KMS-11 (cell line): ENCODE measurements at regions not wholly inside any gene's neighbourhood (a gene's known extent, or its start where the extent isn't known, plus 50 kb on each side); places are given as distances from the start of the nearest gene placed in this dataset.

Experiments used
- H2AFZ ChIP-seq: fragments of 200-600 bp; sonication (generic); 2 replicates; pipeline ENCODE4 v1.6.1; 2016; ENCODE audit warnings: antibody characterized with exemption, mixed run types, low read depth
- H3K27ac ChIP-seq: fragments of 200-600 bp; sonication (generic); 2 replicates; pipeline ENCODE4 v1.6.1; 2016; ENCODE audit warnings: mild to moderate bottlenecking, mixed run types
- H3K27me3 ChIP-seq: fragments of 200-600 bp; sonication (generic); 2 replicates; pipeline ENCODE4 v1.6.1; 2017; ENCODE audit warnings: mild to moderate bottlenecking, low read depth, mixed run types, moderate library complexity; ENCODE audit not compliant: insufficient read depth
- H3K36me3 ChIP-seq: fragments of 200-600 bp; sonication (generic); 2 replicates; pipeline ENCODE4 v1.6.1; 2017; ENCODE audit warnings: mild to moderate bottlenecking, mixed run types; ENCODE audit not compliant: insufficient read depth
- H3K4me1 ChIP-seq: fragments of 200-600 bp; sonication (generic); 2 replicates; pipeline ENCODE4 v1.6.1; 2016; ENCODE audit warnings: mild to moderate bottlenecking, low read depth, mixed run types; ENCODE audit not compliant: poor library complexity, severe bottlenecking
- H3K4me2 ChIP-seq: fragments of 200-600 bp; sonication (generic); 2 replicates; pipeline ENCODE4 v1.7.0; 2016; ENCODE audit warnings: mild to moderate bottlenecking, mixed run types
- H3K4me3 ChIP-seq: fragments of 200-600 bp; sonication (generic); IDR thresholded peaks from 2 replicates; pipeline ENCODE4 v1.6.1; 2017; ENCODE audit warnings: low read depth, low read length, mixed read lengths; ENCODE audit not compliant: insufficient read depth
- H3K79me2 ChIP-seq: fragments of 200-600 bp; sonication (generic); 2 replicates; pipeline ENCODE4 v1.6.1; 2016; ENCODE audit warnings: low read depth, mixed run types; ENCODE audit not compliant: insufficient read depth
- H3K9ac ChIP-seq: fragments of 200-600 bp; sonication (generic); 2 replicates; pipeline ENCODE4 v1.6.1; 2016; ENCODE audit warnings: mild to moderate bottlenecking, mixed run types
- H4K20me1 ChIP-seq: fragments of 200-600 bp; sonication (generic); 2 replicates; pipeline ENCODE4 v1.6.1; 2016; ENCODE audit warnings: mild to moderate bottlenecking, mixed run types; ENCODE audit not compliant: insufficient read depth
- TF ChIP-seq, protein P1 (sequence below): fragments of 200-600 bp; sonication (generic); conservative IDR thresholded peaks from 2 replicates; pipeline ENCODE4 v1.6.1; 2017; ENCODE audit warnings: low read depth, mild to moderate bottlenecking, antibody characterized with exemption, low read length, moderate library complexity, mixed read lengths

- H3K79me2 ChIP-seq = no peaks in the 10 kb centered on the region
- no peak overlapping the region for H3K4me2 ChIP-seq
- no peaks in the 10 kb centered on the region for H4K20me1 ChIP-seq
- peaks cover 10% of the 10 kb centered on the region for H3K4me1 ChIP-seq
- no peak overlapping the region for H2AFZ ChIP-seq
- no peaks in the 10 kb centered on the region for H3K36me3 ChIP-seq
- TF ChIP-seq, protein P1, sequence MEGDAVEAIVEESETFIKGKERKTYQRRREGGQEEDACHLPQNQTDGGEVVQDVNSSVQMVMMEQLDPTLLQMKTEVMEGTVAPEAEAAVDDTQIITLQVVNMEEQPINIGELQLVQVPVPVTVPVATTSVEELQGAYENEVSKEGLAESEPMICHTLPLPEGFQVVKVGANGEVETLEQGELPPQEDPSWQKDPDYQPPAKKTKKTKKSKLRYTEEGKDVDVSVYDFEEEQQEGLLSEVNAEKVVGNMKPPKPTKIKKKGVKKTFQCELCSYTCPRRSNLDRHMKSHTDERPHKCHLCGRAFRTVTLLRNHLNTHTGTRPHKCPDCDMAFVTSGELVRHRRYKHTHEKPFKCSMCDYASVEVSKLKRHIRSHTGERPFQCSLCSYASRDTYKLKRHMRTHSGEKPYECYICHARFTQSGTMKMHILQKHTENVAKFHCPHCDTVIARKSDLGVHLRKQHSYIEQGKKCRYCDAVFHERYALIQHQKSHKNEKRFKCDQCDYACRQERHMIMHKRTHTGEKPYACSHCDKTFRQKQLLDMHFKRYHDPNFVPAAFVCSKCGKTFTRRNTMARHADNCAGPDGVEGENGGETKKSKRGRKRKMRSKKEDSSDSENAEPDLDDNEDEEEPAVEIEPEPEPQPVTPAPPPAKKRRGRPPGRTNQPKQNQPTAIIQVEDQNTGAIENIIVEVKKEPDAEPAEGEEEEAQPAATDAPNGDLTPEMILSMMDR = no peak
- no peak overlapping the region for H3K27ac ChIP-seq
- no peak overlapping the region for H3K4me3 ChIP-seq
- H3K27me3 ChIP-seq = no peaks in the 10 kb centered on the region
- H3K9ac ChIP-seq = no peak overlapping the region
Observed at GRCh38 chr12:46945591-46945990, 119.8 kb upstream of the SLC38A4 start.

DNA sequence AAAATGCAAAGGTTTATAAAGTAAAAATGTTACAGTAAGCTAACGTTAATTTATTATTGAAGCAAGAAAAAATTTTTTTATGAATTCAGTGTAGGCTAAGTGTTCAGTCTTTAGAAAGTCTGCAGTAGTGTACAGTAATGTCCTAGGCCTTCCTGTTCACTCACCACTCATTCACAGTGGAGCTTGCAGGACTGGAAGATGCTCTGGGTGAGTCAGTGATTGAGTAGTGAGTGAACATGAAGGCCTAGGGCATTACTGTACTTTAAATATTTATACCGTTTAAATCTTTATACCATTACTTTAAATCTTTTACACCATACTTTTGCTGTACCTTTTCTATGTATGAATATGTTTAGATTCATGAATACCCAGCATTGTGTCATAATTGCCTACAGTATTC is 120.3 kb upstream of the SLC38A4 start:
- H3K27me3 ChIP-seq = no peaks in the 10 kb centered on the region
- H3K4me3 ChIP-seq = no peak overlapping the region

GRCh38 chr12:46948936-46949545 is 123.2 kb upstream of the SLC38A4 start:
- Histone ChIP-seq H3K4me3 (no peak overlapping the region), H2AFZ (no peak overlapping the region), H4K20me1 (no peaks in the 10 kb centered on the region), H3K4me2 (no peak overlapping the region), H3K4me1 (peaks cover 5% of the 10 kb centered on the region), H3K36me3 (no peaks in the 10 kb centered on the region), H3K27ac (no peak overlapping the region), H3K79me2 (no peaks in the 10 kb centered on the region), H3K27me3 (no peaks in the 10 kb centered on the region), H3K9ac (no peak overlapping the region)
- TF ChIP-seq, protein P1 = no peak

More for the DNA sequence above, 120.3 kb upstream of the SLC38A4 start:
- Histone ChIP-seq H2AFZ (no peak overlapping the region), H3K9ac (no peak overlapping the region), H3K27ac (no peak overlapping the region), H4K20me1 (no peaks in the 10 kb centered on the region), H3K4me2 (no peak overlapping the region), H3K4me1 (peaks cover 10% of the 10 kb centered on the region), H3K79me2 (no peaks in the 10 kb centered on the region), H3K36me3 (no peaks in the 10 kb centered on the region)
- TF ChIP-seq, protein P1 = no peak

DNA sequence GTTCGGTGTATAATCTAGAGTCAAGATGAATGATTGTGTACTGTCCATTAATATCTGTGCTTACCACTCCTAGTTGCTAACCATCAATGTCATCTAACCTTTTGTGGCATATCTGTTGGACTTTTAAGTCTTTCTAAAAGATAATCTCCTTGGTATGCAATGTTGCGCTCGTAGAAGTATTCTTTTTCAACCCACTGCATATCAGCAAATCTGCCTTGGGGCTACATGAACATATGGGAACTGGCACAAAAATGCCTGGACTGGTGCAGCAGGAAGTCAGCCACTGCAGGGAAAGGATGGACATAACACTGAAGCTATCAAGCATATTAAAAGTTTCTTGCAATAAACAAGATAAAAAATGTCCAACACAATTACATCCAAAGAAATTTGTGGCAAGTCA is 124.3 kb upstream of the SLC38A4 start:
- H3K4me1 ChIP-seq = no peaks in the 10 kb centered on the region
- no peaks in the 10 kb centered on the region for H4K20me1 ChIP-seq
- no peaks in the 10 kb centered on the region for H3K36me3 ChIP-seq
- H2AFZ ChIP-seq = no peak overlapping the region
- H3K4me3 ChIP-seq = no peak overlapping the region
- H3K27me3 ChIP-seq = no peaks in the 10 kb centered on the region
- TF ChIP-seq, protein P1 = no peak
- no peaks in the 10 kb centered on the region for H3K79me2 ChIP-seq
- no peak overlapping the region for H3K9ac ChIP-seq
- no peak overlapping the region for H3K27ac ChIP-seq
- no peak overlapping the region for H3K4me2 ChIP-seq
